ENCODE measurements at regions not wholly inside any gene's neighbourhood (a gene's known extent, or its start where the extent isn't known, plus 50 kb on each side); places are given as distances from the start of the nearest gene placed in this dataset.
"Not testable (repeated sequence)": the region's sequence is repeated elsewhere in the genome, so short reads cannot be mapped to it uniquely, and the experiment has no call there.

DNA sequence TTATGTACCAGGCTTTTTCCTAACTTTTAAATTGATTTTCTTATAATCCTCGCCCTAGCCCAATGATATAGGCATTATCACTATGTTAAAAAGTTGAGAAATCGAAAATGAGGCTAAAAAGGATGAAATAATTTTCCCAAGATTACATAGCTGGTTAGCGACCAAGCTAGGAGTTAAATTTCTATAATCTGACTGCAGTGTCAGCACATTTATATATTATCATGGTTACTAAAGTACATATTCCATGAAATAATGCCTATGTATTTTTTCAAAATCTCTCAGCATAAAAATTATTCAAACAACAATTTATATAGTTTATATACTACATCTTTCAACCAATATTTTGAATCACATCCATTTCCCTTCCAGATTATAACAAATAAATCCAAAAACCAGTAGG lies 317.3 kb upstream of the TFPI start:
- DNase-seq (ENCODE audit: low spot score), result no peak

DNA sequence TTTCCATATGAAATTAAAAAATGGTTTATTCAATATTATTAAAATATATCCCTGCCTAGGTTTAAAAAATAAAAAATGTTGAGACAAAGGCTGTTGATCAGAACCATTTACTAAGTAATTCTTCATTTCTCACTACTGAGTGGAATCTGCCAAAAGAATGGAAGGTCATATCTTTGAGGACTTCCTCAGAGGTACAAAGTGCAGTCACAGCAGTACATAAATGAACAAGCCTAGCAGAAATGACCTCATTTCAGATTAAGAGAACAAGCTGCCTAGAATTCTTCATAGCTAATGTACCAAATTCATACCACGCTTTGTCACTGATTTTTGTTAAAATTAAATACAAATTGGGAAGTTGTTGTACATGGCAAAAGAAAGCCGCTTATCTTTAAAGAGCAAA lies 318.9 kb upstream of the TFPI start:
- DNase-seq (ENCODE audit: low spot score), result no peak

DNA sequence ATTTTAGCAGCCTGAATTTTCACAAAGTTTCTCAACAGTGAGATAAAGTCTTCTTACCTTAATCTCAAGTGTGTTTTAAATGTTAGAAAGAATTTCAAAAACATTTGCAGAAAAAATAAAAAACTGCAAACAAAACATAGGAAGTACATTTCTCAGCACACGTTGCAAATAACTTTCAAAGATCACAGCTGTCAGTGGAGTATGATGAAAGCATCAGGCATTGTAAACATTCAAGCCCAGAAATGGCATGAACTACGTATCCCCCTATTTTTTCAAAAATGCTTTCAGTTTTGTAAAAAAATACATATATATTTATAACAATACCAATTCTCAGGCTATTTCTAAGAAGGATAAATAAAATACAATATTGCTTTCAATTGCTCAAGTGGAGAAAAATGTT lies 320.6 kb upstream of the TFPI start:
- no peak for DNase-seq (ENCODE audit: low spot score)

DNA sequence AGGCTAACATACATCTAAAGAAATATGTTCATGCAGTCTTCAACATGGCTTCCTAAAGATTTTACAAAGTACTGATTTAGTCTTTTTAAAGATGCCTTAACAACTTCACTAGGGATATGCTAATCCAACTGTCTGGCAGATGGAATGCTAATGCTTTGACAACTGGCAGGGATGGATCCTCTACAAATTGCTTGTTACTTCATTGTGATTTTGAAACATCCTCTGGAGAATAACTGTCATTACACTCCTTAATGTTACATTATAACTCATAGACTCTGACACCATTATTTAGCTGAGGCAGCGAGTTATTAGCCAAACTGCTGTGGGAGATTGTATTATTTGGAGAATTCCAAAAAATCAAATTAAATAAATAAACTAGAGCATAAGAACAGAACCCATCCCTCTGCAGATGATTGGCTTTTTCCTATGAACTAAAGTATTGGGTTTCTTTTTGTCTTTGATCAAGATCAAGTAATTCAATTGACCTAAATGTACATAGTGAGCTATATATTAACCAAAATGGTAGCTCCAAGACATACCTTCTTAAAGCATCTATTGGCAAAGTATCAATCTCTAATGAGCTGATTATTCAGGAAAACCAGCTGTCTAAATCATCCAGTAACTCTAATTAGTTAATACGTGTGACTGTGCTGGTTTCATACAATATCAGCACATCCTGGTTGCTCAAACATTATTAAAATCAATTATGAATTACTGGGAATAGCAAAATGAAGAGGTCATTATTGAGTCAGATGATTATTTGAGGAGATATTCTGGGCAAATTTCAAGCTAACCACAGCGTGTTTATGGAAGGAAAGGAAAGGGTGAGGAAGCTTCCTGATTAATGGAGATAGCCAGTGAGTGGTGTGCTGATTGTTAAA lies 321.3 kb upstream of the TFPI start:
- DNase-seq (ENCODE audit: low spot score), result no peak

DNA sequence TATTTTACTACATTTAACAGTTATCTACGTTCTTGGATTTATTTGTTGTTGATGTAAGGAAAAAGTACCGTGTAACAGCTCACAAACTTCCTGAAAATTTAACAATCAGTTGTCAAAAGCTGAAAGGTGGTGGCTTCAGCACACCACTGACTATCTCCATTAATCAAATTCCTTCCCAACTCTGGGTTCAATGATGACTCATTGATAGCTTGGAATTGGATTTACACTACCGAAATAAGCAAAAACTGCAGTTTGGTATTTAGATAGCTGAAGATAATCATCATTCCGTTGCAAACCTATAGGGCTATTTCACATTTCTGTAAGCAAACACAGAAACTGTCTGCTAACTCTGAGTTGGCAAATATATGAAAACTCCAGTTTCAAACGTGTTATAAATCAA lies 322.3 kb upstream of the TFPI start:
- no peak for DNase-seq (ENCODE audit: low spot score)

DNA sequence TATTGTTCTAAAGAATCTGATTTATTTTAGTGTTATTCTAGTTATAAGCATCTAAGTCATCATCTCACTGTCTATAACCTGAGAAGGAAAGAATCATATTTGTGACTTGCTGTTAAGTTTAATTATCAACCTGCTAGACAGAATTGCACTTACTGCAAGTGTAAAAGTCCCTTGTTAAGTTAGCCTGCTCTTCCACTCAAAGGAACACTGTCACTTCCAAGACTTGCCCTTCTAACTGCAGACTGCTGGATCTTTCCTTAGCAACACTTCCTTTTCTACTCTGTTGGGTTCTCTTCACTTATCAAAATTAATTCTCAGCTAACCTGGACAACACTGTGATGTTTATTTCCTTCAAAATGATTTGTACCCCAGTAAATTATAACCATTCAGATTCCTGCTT lies 323.2 kb upstream of the TFPI start:
- no peak for DNase-seq (ENCODE audit: low spot score)

DNA sequence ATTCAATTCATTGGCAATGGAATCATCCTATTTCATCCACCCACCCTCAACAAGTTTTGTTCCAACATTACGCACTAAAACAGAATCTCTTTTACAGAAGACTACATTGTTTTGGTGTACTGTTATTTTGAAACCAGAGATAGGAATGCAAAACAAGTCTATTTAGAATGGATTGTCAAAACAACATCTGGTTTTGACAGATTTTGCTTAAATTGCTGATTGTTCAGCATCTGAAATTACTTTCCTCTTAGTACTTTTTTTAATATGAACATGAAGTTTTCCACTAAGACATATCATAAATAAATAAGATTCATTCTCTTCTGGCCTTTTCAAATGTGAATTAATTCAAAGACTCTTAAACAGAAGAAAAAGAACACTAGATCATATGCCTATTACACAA lies 323.9 kb upstream of the TFPI start:
- no peak for DNase-seq (ENCODE audit: low spot score)

DNA sequence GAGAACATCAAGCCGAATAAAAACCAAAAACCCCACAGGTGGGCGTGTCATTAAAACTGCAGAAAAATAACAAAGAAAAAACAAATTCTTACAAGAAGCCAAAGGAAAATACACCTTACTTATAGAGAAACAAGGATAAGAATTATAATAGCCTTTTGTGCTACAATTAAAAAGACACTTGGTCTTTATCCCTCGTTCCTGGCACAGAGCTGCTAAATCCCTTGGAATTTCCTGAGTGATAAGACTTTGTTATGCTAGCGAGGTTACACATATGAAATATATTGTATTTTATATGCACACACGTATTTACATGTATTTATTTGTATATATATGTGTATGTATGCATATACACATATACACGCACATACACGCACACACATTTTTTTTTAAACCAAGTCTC lies 325.3 kb upstream of the TFPI start:
- DNase-seq (ENCODE audit: low spot score), result no peak

DNA sequence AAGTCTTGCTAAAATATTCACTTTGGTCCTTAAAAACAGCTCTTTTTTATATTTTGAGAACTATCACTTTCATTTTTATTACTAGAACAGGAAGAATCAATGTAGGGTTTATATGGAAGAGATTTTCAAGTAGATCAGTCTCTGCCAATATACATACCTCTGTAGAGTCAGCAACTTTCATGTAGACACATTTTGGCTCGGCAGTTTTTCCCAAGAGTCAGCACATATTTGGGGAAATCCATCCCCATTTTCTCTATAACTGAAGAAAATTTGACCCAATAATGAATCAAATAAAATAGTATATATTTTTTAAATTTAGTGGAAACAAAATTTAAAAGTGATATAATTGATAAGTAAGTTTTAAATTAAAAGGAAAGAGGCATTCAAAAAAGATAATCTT lies 329.8 kb upstream of the TFPI start:
- DNase-seq (ENCODE audit: low spot score), result no peak

DNA sequence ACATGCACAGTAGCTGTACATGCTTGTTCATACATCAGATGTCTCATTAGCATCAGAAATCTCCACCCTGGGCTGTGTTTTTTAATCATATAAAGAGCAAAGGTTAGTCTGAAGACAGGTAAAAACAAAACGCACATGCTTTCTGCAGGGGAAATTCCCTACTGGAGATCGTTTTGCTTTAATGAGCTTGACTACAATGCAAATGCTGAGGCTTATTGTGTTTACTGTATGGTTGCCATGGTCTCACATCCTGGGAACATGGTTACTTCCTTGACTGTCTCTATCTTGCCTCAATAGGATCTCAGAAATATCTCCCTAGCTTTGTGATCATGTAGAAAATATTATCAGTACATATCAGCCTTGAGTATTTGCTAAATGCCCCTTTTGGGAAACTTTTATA lies 336.5 kb upstream of the TFPI start:
- no peak for DNase-seq (ENCODE audit: low spot score)

DNA sequence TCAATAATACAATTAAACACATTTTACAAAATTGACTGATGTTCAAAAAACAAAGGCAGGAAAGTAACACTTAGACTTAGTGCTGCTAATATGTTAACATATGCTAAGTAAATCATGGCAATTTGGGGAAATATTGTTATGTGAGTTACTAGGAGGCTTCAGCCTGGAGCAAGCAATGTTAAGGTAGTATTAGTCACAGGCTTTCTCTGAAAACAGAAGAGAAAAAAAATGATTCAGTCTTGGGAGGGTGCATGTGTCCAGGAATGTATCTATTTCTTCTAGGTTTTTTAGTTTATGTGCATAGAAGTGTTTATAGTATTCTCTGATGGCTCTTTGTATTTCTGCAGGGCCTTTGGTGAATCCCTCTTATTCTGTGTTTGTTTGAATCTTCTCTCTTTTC lies 345.8 kb upstream of the TFPI start:
- no peak for DNase-seq (ENCODE audit: low spot score)

DNA sequence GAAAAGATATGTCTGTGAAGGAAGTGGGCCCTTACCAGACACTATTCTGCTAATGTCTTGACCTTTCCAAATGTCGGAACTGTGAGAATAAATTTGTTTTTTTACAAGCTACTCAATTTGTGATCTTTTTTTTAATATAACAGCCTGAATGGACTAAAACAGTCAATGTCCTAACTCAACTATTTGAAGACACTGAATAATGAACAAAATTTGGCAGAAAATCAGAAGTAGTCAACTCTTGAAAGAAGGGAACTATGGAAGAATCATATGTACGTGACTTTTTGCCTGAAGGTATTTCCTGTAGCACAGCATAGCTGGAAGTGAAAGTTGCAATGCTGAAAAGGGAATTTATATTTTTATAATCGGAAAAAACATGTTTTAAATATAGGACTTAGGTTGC lies 351.8 kb upstream of the TFPI start:
- no peak for DNase-seq (ENCODE audit: low spot score)

DNA sequence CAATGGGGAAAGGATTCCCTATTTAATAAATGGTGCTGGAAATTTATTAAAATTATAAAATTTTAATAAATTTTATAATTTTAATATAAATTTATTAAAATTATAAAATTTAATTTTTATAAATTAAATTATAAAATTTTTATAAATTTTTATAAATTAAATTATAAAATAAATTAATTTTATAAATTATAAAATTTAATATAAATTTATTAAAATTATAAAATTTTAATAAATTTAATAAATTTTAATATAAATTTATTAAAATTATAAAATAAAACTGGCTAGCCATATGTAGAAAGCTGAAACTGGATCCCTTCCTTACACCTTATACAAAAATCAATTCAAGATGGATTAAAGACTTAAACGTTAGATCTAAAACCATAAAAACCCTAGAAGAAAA lies 356.7 kb upstream of the TFPI start:
- not testable (repeated sequence) for DNase-seq (ENCODE audit: low spot score)

DNA sequence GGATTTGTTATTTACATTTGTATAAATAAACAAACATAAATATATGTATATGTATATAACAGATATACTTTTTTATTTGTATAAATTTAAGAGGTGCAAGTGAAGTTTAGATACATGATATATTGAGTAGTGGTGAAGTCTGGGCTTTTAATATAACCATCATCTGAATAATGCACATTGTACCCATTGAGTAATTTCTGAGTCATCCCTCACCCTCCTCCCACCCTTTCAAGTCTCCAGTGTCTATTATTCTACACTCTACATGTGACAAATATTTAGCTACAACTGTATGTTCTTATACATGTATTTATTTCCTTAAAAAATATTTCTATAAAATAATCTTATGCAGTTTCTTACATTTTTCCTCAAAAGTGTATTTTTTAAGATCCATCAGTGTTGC lies 358.7 kb upstream of the TFPI start:
- no peak for DNase-seq (ENCODE audit: low spot score)

DNA sequence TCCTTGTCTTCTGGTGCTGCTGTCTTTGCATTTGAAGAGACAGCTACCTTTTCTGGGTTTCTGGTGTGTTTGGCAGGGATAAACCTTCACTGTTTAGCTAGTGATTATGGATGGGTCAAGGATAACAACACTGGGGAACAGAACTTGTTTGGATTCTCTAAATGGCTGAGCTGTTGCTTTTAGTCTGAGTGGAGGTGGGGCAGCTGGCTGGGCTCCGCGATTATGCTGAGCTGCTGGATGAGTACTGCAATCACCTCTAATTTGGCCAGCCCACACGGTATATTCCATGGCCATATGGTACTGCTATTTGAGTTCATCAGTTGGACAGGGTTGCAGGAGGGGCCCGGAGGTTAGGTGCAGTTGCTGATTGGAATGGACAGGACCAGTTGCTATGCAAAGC lies 361.6 kb upstream of the TFPI start:
- no peak for DNase-seq (ENCODE audit: low spot score)

DNA sequence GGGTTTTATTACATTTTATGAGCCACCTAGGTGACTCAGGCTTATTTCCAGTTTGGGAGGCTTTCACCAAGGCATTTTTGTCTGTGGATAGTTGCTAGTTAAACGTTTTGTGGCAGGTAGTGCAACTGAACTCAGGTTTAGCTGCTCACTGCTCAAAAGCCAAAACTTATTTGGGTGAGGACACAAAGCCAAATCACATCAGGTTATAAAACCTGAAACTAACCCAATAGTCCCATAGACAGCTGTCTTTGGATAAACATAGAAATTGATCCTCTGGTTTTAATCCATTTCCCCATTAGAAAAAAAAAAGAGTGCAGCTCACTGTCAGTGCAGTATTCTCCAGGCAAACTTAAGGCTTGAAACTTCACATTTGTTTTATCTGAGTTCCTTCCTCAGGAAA lies 362.6 kb upstream of the TFPI start:
- no peak for DNase-seq (ENCODE audit: low spot score)

DNA sequence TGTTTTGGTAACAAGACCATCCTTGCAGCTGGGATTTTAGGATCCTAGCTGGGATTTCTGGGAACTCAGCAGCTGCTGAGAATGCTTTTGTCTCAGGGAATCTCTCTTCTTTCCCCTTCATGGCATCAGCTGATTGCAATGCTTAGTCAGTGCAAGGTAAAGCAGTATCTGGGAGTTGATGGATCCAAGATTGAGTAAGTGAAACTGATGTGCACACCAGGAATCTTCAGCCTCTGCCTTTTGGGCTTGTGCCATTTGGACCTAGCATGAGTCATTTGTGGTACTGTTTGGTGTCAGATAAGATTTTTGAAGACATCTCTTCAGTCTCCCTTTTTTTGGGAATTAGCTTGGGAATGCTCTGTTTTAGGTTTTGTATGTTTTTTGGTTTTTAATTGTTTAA lies 363.3 kb upstream of the TFPI start:
- no peak for DNase-seq (ENCODE audit: low spot score)

DNA sequence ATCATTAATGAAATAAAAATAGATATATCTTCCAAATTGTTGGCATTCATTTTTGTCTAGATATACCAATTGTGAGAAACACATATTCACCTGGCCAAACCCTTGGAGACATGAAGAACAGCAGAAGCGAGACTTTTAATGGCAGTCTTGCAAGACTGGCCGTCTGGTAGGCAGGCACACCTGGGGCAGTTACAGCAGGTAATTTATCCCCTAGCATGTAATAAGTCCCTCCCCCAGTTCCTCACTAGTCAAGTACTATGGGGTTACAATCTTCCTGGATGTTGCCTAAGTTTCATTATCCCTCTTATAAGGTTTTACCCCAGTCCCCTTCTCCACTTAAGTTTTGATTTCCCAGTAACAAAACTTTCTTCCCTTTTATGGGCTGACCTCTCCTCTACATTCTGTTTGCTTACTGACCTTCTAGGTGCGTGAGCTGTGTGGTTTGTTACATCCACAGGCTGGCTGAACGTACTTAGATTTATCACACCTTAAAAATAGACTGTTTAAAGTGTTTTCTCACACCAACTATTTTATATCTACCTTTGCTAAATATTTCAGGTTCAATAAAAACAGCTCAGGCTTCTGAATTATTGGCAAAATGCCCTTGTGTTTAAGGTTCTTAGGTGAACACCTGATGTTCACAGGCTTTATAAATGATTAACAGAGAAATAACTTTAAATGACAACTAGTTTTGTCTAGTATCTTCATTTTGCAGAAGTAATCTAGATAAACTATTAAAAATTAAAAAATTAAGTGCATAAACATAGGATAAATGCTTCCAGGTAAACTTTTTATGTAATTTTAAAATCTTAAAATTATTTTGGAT lies 365.0 kb upstream of the TFPI start:
- DNase-seq (ENCODE audit: low spot score), result no peak

DNA sequence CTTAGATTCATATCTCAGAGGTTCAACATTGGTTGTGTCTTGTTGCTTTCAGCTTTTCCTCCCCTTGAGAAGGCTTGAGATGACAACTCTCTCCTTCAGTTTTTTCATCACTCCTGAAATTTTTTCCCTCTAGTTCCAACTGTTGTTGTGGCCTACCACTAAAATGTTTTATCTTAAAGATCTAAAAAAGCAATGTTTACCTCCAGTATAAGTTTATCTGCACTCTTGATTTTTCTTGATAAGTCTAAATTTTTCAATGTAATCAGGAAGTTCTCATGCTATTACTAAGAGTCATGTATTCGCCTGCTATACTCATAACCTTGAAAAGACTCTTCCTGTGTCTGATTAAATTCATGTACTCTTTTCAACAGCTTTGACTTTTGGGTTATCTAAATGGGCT lies 366.3 kb upstream of the TFPI start:
- DNase-seq (ENCODE audit: low spot score), result no peak

DNA sequence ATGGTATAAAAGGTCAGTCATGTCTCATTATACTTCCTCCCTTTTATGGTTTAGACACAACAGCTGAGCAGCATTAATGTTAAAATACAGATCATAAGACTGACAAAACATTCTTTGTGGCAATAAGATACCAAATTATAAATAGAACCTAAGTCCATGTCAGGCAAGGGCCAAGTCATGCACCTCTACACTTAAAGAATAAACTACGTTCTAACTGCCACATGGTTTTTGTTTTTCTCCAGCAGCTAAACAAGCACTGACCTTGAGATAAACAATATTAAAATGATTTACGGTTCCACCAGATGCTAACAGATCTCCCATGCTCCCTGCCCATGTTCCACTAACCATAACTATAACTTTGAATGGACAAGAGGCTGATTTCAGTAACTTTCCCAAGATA lies 368.6 kb upstream of the TFPI start:
- DNase-seq (ENCODE audit: low spot score), result no peak

DNA sequence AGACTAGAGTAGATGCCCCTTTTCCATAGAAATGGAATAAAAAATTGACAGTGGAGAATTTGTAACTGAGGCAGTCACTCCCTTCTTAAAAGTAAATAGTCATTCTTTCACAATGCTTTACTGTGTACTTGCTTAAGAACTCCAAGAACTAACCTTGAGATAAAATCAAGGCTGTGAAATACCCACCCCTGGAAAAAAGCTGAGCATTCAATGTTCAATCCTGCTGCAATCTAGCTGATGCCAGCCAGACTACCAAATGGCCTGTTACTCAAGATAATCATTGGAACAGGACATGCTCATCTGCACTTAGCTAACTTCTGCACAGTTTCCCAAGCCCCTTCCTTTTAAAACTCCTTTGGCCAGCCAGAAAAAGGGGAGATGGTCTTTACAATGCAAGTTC lies 367.4 kb upstream of the GULP1 start:
- DNase-seq (ENCODE audit: low spot score), result no peak

DNA sequence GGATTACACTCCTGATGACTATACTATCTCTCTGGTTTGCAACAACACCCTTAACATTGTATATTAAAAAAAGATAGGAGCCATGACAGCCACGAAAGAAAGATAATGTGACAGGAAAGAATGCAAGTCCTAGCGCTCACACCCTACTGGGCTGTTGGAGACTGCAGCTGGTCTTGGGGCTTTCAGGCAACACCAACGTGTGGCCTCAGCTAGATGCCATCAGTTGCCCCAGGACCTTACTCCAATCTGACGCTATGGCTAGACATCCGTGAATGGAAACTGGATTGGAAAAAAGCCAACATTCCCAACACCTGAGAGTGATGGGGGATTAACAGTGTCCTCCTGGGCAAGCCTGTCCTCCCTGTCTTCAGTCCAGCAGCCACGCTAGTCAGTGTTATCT lies 357.4 kb upstream of the GULP1 start:
- DNase-seq (ENCODE audit: low spot score), result no peak

DNA sequence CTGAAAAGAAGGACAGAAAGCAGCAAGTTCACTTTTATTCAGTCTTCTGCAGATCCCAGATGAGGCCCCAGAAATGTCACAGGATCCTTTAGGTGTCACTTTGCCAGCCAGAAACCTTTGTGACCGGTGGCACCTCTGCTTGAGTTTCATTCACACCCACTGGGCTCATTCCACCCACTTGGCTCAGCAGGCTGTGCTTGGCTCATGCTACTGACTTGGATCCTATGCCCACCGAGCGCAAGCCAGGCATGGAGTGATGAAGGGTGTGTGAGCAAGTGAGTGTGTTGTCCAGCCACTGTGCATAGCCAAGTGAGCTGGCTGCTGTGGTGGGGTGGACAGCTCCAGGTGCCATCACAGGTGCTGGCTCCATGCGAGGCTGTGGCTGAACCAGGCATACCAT lies 357.0 kb upstream of the GULP1 start:
- no peak for DNase-seq (ENCODE audit: low spot score)
